ENCODE measurements at regions not wholly inside any gene's neighbourhood (a gene's known extent, or its start where the extent isn't known, plus 50 kb on each side); places are given as distances from the start of the nearest gene placed in this dataset.

DNA sequence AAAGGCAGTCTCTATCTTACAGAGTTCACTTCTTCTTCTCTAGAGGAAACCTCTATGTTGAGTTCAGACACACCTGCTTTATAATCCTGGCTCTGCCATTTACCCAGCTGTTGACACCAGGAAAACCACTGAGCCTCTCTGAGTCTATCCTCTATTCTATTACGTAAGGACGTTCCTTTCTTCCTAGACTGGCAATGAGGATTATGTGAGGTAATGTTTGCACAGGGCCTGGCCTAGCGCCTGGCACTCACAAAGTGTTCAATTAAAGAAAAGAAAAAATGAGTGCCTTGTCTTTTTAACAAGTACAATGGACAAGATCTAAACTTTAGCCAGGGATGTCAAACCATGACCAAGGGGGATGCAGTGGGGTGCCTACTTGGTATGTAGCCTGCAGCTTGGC lies 641.9 kb upstream of the TBX3 start:
- H3K9me3 ChIP-seq (ENCODE audit: low read length): no peaks in the 10 kb centered on the region
- no peaks in the 10 kb centered on the region for H3K36me3 ChIP-seq (ENCODE audit: insufficient read depth, low read length)
- no peaks in the 10 kb centered on the region for H3K79me2 ChIP-seq (ENCODE audit: insufficient read depth, low read length)
- no peaks in the 10 kb centered on the region for H4K20me1 ChIP-seq (ENCODE audit: insufficient read depth, low read length)
- no peaks in the 10 kb centered on the region for H3K4me1 ChIP-seq (ENCODE audit: insufficient read depth, low read length, severe bottlenecking)
- H2AFZ ChIP-seq (ENCODE audit: low read length): no peak overlapping the region
- no peak overlapping the region for H3K9ac ChIP-seq (ENCODE audit: low read length)
- TF ChIP-seq EZH2 (IDR thresholded peaks at IDR 0.05; ENCODE audit: borderline replicate concordance, low read length) (no peak), CTCF (IDR thresholded peaks at IDR 0.05; ENCODE audit: low read length) (no peak)
- no peaks in the 10 kb centered on the region for H3F3A ChIP-seq (ENCODE audit: insufficient read depth, low read length)
- no peaks in the 10 kb centered on the region for H3K27me3 ChIP-seq (ENCODE audit: insufficient read depth, low read length)
- no peak overlapping the region for H3K4me2 ChIP-seq (ENCODE audit: low read length)
- no peaks in the 10 kb centered on the region for H3K9me2 ChIP-seq (ENCODE audit: low read depth, low read length)
- H3K27ac ChIP-seq (ENCODE audit: low read depth, low read length, poor library complexity, severe bottlenecking): no peak overlapping the region
- H3K4me3 ChIP-seq (ENCODE audit: low read depth, low read length, poor library complexity, severe bottlenecking): no peak overlapping the region

GRCh38 chr12:115324949-115325593 lies 641.1 kb upstream of the TBX3 start:
- Histone ChIP-seq H3K27me3 (ENCODE audit: insufficient read depth, low read length) (no peaks in the 10 kb centered on the region), H3F3A (ENCODE audit: insufficient read depth, low read length) (no peaks in the 10 kb centered on the region), H3K4me3 (ENCODE audit: low read depth, low read length, poor library complexity, severe bottlenecking) (no peak overlapping the region), H3K9ac (ENCODE audit: low read length) (no peak overlapping the region), H3K4me1 (ENCODE audit: insufficient read depth, low read length, severe bottlenecking) (no peaks in the 10 kb centered on the region), H3K4me2 (ENCODE audit: low read length) (no peak overlapping the region), H3K36me3 (ENCODE audit: insufficient read depth, low read length) (no peaks in the 10 kb centered on the region), H2AFZ (ENCODE audit: low read length) (no peak overlapping the region), H3K9me2 (ENCODE audit: low read depth, low read length) (no peaks in the 10 kb centered on the region), H3K79me2 (ENCODE audit: insufficient read depth, low read length) (no peaks in the 10 kb centered on the region), H3K9me3 (ENCODE audit: low read length) (no peaks in the 10 kb centered on the region), H3K27ac (ENCODE audit: low read depth, low read length, poor library complexity, severe bottlenecking) (no peak overlapping the region), H4K20me1 (ENCODE audit: insufficient read depth, low read length) (no peaks in the 10 kb centered on the region)
- TF ChIP-seq EZH2 (IDR thresholded peaks at IDR 0.05; ENCODE audit: borderline replicate concordance, low read length) (no peak), CTCF (IDR thresholded peaks at IDR 0.05; ENCODE audit: low read length) (no peak)

DNA sequence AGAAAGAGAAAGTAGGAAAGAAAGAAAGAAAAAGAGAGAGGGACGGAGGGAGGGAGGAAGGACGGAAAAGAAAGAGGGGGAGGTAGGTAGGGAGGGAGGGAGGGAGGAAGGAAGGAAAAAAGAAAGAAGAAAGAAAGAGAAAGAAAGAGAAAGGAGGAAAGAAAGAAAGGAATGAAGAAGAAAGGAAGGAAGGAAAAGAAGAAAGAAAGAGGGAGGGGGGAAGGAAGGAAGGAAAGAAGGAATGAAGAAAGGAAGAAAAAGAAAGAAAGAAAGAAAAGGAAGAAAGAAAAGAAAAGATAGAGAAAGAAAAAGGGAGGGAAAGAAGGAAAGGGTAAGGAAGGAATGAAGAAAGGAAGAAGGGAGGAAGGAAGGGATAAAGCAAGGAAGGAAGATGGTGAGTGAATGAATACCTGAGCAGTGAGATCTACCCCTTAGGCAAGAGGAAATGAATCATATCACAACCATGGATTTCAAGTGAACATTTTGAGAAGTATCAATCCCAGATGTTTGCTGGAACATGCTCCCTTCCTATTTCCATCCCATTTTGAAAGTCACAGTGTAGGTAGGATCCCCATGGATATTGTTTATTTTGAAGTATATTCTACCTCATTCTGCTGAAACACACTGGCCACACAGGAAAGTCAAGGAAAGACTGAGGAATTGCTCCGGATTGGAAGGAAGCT lies 639.4 kb upstream of the TBX3 start:
- TF ChIP-seq CTCF (IDR thresholded peaks at IDR 0.05; ENCODE audit: low read length) (no peak), EZH2 (IDR thresholded peaks at IDR 0.05; ENCODE audit: borderline replicate concordance, low read length) (no peak)
- Histone ChIP-seq H3K79me2 (ENCODE audit: insufficient read depth, low read length) (no peaks in the 10 kb centered on the region), H3K36me3 (ENCODE audit: insufficient read depth, low read length) (no peaks in the 10 kb centered on the region), H2AFZ (ENCODE audit: low read length) (no peak overlapping the region), H4K20me1 (ENCODE audit: insufficient read depth, low read length) (no peaks in the 10 kb centered on the region), H3K9me2 (ENCODE audit: low read depth, low read length) (no peaks in the 10 kb centered on the region), H3K4me3 (ENCODE audit: low read depth, low read length, poor library complexity, severe bottlenecking) (no peak overlapping the region), H3K9me3 (ENCODE audit: low read length) (no peaks in the 10 kb centered on the region), H3K27me3 (ENCODE audit: insufficient read depth, low read length) (no peaks in the 10 kb centered on the region), H3K4me1 (ENCODE audit: insufficient read depth, low read length, severe bottlenecking) (no peaks in the 10 kb centered on the region), H3F3A (ENCODE audit: insufficient read depth, low read length) (no peaks in the 10 kb centered on the region), H3K27ac (ENCODE audit: low read depth, low read length, poor library complexity, severe bottlenecking) (no peak overlapping the region), H3K9ac (ENCODE audit: low read length) (no peak overlapping the region), H3K4me2 (ENCODE audit: low read length) (no peak overlapping the region)

All from OCI-LY1 (cell line).